ENCODE measurements at regions not wholly inside any gene's neighbourhood (a gene's known extent, or its start where the extent isn't known, plus 50 kb on each side); places are given as distances from the start of the nearest gene placed in this dataset.
"Not testable (repeated sequence)": the region's sequence is repeated elsewhere in the genome, so short reads cannot be mapped to it uniquely, and the experiment has no call there.

DNA sequence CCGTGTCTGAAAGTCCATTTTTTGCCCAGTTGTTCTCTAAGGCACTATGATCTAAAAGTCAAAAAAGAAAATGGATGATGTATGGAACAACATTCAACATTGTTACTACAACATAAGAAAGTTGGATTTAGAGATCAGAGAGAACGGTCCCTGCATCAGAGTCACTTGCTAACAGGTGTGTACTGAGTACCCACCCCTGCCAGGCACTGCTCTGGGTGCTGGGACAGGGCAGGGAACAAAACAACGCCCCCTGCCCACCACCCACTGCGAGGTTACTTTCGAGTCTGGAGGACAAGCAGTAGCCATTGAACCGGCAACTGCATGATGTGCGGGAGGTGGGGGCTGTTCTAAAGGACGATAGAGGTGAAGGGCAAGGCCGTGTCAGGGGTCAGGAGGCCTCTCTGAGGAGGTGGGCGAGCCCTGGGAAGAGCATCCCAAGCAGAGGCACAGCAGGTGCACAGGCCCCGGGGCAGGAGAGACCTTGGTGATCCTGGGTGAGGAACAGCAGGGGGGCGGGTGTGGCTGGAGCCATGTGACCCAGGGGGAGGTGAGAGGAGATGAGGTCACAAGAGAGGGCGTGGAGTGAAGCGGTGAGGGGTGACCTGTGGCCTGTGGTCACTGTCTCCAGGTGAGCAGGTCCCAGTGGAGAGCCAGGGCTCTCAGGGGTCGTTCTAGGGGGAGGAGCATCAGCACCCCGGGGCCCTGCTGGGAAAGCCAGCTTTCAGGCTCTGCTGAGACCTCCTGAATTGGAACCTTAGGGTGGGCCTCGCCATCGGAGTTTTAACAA lies 197.5 kb upstream of the SULF2 start:
- no peak for DNase-seq

DNA sequence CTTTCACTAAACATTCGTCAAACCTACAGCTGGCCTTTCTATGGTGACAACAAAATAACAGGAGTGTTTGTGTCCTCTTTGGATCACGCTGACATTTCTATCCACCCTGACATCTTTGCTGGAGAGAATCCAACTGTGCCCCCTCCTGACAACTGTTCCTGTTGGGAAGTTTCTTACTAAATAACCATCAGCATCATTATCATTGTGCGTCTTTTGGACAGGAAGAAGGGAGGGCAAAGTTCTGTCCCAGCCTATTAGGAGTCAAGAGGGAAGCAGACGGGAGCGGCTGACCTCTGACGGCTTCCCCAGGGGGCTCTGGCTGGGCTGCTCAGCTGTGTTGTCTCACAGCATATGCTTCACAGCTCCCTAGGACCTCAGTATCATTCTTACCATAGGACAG lies 195.9 kb upstream of the SULF2 start:
- no peak for DNase-seq

DNA sequence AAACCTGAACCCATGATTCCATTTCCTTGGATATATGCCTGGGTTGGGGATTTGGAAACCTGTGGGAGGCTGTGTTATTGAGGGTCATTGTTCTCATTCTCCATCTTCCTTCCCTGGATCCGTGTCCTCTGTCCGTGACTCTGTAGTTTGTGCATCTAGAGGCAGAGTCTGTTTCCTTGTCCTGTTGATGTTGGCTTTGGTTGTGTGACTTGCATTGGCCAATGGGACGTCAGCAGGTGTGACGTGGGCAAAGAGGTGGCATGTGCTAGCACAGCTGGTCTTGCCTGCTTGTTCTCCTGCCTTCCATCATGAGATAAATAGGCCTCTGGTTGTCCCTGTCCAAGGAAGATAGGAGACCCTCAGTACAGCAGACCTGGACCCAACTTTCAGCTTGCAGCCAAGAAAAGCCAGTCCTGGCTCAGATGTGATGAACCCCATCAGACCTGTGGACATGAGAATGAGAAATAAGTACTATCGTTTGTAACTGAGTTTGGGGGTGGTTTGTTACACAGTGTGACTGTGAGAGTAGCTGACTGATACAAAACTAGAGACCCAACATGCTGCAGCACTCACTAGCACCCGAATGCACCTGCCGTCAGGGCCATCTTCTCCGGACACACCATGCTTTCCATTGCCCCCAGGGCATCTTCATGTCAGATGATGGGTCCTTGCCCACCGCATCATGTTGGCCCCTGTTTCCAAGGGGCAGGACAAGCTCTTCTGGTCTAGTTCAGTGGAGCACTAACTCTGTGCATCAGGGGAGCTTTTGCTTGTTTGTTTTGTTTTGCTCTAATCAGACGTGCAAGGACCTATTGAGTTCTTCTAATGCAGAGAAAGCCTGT lies 195.3 kb upstream of the SULF2 start:
- DNase-seq, result no peak

DNA sequence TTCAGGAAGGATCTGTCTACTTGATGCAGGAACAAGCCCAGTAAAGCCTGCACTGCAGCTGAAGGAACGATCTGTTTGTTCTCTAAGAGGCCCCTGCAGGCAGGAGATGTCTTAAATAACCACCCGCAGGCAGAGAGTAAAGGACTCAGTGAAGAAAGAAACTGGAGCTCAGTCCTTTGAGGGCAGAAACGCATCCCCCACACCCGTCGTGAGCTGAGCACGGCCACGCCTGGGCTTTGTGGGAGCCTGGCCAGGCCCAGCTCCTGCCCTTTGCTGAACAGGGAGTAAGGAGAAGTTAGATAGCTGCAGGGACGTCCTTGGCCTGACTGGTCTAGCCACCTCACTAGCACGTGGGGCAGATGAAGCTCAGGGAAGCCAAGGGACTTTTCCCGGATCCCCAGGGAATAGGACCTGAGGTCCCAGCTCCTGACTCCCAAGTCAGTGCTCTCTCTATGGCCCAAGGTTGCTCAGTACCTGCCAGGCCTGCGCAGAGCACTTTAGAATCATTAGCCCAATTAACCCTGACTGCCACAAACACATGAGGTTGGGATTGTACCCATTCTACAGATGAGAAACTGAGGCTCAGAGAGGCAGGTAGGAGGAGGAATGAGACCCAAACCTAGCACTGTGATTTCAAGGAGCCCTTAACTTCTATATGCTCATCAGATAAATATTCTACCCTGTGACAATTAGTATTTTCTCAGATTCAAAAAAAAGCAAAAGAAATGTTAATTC lies 194.2 kb upstream of the SULF2 start:
- not testable (repeated sequence) for DNase-seq

DNA sequence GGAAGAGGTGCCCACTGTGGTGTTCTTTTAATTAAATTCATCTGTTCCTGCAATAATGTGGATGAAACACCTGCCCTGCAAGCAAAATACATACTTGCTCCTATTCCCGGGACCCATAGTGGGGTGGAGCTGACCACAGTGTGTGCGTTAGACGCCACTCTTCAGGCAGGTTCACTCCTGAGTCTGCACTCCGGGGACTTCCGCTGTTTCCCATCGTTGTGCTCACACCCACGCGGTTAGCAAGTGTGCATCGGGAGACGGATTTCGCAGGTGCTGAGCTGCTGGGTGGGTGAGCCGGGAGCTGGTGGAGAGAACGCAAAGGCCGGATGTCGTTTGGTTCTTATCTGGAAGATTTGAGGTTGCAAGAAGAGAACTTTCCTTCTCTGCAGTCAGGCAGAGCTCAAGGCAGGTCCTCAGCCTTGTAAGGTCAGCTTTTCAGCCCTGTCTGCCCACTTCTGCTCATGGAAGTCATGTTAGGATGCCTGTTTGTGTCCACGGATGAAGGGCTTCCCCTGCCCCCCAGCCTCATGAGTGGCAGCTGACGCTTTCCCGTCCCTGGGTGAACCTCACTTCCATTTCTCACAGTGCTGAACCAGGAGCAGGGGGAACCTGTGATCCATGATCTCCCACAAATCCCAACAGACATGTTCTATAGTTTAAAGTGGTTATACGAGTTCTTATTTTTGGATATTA lies 193.3 kb upstream of the SULF2 start:
- DNase-seq, result not testable (repeated sequence)

DNA sequence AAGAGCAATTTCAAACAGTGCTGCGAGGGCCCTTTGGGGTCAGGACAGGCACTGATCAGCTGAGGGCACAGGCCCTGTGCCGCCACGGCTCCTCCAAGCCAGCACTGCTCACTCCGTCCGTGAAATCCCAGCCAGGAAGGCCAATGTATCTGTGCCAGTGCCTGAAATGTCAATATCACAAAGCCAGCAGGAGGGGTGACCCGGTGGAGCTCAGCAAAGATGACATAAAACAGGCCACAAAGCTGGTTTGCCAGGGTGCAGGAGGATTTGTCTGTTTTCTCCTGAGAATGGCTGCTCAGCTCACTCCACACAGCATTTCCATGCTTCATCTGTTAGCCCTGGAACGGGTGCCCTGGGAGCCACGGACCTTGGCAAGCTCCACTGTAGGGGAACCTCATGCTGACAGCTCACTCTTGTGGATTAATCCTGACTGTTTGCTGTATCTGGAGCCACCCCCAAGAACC lies 192.5 kb upstream of the SULF2 start:
- not testable (repeated sequence) for DNase-seq

DNA sequence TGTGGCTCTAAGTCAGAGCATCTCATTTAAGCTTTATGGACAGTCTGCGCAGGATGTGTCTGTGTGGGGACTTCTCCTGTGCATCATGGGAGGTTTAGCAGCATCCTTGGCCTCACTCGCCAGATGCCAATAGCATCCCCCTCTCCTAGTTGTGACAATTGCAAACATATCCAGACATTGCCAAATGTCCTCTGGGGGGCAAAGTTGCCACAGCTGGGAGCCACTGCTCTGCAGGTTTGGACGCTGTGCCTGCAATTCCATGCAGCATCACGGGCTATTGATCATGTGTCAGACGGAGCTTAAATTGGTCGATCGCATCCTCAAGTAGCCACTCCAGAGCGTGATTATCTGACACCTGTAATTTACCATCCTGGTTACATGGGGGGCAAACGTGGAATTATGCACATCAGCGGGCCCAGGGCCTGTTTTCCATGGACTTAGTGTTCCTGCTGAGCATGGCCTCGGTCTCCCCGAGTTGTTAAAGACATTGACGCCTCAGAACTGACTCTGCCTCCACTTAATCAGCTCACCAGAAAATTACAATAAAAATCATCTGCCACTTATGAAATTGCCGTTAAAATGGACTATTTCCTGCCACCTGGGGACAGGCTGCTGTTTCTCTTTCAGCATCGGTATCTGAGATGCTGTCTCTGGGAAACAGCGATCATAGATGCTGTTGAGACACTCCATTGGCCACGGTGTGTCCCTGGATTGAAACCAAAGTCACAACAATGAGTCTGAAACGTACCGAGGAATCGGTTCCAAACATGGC lies 191.9 kb upstream of the SULF2 start:
- DNase-seq, result not testable (repeated sequence)

DNA sequence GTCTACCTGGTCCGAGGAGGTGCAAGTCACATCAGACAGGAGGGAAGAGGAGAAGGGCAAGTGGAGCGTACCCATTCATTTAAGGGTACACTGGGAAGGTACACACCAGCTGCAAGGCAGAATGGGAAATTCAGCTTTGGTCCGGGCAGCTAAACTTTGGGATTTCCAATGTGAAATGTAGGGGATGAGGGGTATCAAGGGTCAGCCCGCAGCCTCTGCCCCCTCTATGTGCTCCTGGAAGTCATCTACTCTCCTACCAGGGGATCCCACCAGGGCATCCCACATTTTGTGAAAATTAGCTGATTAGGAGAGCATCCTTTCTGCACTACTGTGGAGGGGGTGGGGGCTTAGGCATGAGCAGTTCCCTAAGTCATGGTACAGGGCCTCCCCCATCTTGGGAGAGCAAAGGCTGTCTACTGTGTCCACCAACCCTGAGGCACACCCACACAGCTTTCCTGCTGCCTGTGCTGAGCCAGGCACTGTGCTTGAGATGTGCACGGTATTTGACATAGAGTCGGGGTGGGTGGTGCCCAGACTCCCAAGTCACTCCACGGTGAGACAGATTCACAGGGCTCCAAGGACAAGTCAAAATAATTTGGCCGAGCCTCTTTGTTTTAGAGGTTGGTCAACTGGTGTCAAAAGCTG lies 189.1 kb upstream of the SULF2 start:
- no peak for DNase-seq

DNA sequence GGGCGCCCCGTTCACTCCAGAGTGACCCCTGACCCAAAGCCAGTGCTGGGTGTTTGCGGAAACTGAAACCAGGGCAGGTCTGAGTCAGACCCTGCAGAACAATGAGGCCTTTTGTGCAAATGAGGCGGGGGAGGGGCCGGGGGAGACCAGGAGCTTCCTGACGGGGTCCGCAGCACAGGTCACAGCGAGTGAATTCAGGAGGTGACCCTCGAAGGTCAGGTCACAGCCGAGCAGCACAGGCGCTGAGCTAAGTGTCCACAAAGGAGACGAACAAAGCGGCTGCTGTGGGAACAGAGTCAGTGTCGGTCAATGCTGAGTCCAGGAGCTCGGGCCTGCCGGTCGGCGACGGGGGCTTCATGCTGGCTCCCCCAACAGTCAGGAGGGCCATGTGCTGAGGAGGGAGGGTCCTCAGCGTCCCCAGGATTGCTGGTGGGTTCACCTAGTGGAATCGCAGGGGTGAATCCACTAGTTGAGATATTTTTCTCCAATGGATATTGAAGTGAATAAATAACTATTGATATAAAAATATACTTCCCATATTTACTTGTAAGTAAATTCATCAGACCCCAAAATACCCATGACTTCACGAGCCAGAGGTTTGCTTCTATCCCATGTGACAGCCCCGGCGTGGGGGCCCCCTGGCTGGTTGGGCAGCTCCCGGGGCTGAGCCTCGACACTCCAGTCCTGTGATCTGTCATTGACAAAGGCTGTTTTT lies 188.4 kb upstream of the SULF2 start:
- DNase-seq, result no peak

DNA sequence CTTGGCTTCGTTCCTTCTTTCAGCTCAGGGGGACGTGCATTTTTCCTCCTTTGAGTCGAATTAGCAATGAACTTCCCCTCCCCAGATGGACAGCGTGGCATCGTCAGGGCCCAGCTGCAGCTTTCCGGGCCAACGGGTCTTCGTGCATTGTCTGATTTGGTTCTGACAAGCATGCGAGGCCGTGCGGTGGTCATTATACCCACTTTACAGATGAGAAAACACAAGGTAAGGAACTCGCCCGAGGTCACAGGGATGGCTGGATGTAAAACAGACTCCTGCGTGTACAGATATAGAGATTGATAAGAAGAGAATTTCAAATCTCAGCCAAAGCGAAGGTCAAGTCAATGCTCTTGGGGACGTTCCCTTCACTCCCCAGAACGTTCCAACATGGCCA lies 187.6 kb upstream of the SULF2 start:
- DNase-seq, result no peak

DNA sequence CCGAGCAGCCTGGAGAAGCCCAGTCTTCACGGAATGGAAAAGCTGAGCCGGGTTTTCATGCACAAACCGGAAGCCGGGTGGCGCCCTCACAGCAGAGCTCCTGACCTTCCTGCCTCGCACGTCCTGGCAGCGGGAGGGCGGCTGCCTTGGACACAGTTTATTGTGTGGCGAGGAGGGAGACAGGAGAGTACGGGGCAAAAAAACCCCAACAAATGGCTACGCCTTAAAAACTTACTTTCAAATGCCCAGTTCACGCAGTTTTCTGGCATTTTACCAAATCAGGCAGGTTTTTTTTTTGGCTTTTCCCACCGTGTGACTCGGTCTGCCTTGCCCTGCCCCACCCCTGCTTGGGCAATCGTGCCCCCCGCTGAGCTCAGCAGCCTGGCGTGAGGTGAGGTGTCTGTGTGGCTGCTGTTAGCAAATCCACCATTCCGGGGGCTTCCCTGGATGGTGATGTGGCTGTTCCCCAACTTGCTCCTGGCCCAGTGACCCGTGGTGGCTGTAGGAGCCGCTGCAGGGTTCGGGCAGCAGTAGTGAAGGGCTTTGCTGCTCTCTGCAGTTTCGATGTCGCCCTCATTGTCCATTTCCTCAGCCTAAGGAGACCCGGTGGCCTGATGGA lies 187.1 kb upstream of the SULF2 start:
- not testable (repeated sequence) for DNase-seq

DNA sequence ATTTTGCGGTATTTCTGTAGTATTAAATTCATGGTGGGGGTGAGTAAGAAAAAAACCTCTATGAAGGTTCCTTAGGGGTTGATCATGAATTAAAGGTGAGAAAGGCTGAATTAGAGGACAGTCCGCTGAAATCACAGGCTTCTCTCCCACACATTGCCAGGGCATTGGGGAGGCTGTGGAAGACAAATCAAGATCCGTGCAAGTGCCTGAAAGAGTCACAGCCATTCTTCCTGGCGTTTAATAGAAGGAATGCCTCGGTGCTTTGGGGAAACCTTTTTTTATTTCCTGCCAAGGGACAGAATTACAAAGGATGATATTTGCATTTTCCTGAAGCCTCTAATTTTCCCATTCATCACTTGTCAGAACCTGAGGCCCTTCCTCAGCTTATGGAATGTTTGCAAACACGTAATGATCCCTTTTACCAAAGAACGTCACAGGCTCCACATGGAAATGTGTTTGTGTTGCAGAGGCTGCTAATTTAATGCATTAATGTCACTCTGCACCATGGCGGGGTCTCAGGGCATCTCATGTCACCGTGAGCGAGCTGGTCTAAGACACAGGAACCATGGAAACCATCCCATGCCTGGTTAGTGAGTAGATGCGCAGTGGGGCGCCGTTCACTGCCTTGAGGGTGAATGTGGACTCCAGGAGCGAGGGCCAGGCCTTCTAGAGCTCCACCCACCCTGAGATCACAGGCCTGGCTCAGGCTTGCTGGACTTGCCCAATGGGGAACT lies 185.9 kb upstream of the SULF2 start:
- DNase-seq, result no peak

DNA sequence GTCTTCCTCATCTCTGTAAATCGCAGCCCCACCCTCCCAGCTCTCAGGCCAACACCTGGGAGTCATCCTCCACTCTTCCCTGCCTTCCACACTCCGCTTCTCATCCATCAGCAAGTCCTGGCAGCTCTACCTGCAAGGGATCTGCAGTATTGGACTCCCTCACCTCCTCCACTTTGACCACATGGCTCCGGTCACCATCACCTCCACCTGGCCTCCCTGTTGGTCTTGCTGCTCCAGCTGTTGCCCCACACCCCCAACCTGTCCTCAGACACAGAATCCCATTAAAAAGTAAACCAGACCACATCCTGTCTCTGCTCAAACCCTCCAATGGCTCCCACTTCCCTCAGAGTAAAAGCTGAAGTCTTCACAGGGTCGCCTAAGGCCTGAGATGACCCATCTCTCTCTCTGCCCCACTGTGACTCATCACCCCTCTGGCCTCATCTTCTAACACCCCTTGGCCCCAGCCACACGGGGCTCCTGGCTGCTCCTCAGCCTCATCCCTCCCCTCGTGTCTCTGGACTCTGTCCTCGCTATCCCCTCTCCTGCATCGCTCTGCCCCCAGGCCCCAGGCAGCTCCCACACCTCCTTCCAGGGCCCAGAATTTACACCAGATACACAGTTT lies 185.1 kb upstream of the SULF2 start:
- no peak for DNase-seq

DNA sequence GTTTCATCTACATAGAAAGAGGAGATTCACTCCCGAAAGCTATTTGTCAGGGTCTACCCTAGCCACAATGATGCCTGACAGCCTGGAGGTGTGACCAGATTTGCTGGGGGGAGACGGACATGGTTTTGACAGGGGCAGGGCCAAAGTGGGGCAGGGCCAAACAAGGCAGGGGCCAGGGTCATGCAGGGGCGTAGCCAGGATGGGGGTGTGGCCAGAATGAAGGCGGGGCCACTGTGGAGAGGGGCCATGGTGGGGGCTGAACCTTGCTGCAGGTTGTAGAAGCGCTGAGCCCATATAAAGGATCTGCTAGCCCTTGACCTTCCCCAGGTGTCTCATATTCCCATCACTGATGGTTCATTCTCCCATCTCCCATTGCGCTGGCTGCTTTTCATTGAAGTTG lies 184.1 kb upstream of the SULF2 start:
- DNase-seq, result no peak

DNA sequence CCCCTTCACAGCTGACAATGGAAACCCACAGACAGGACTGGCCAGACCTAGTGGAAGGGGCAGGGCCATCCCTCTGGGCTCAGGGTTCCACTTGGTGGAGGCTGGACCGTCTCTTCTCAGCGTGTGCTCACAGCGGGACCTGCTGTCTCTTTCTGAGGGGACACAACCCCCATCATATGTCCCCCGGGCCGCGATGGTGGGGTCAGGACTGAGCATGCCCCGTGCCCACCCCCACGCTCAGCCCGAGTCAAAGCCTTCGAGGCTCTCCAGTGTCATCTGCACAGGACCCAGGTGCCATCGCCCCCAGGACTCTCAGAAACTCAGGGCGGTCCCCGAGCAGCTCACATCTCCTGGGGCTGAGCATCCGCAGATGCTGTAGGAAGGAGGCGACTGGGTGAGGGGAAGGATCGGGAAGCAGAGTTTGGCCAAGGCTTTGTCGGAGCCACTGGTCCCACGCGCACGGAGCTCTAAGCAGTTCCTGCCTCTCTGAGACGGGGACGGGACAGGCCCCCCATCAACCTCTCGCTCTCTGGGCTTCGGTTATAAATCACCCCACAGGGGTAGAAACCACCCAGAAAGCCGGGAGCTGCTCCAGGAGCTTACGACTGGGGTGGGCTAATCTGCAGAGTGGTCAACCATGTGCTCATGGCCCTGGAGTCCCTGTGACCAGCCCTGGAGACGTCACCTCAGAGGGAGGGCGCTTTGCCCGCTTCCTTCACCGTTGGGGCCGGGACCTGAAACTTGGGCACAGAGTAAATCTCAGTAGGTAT lies 183.4 kb upstream of the SULF2 start:
- DNase-seq, result no peak

DNA sequence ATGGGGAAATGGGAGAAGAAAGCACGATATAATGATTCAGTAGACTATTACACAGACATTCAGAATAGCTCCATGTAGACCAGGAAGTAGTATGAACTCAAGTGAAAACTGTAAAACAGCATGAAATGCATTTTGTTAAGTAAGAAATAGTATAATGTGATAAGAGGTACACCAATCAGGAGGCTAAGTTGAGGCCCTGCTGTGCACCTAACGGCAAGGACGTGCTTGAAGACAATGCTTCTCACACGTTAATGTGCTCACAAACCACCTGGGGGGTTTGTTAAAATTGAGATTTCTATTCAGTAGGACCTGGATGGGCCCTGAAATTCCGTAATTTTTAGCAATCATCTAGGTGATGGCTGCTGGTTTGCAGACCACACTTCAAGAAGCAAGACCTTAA lies 178.9 kb upstream of the SULF2 start:
- no peak for DNase-seq

DNA sequence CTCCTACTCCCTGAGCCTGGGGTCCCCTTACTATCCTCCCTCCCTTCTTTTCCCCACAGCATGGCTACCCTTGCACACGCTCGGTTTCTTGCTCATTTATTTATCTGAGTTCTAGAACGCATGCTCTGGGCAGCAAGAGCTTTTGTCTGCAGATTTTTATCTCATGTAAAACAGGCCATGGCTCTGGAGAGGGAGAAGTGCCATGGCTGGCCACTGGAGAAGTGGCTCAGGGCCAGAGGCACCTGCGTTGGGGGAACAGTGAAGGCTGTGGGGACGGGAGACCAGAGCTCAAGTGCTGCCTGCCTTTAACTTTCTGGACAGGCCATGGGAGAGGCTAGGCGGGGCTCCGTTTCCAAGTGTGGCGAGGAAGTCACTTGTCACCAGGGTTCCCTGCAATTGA lies 177.7 kb upstream of the SULF2 start:
- DNase-seq, result no peak
